Neural progenitor cell (in vitro differentiated cells): ENCODE measurements at regions not wholly inside any gene's neighbourhood (a gene's known extent, or its start where the extent isn't known, plus 50 kb on each side); places are given as distances from the start of the nearest gene placed in this dataset.

Source experiments
- DNase-seq: peaks from one replicate; pipeline ENCODE4 v3.0.0-alpha.2; 2016; ENCODE audit warnings: low spot score
- H2AFZ ChIP-seq: fragments of 200-600 bp; sonication (generic); replicated peaks from 2 replicates; pipeline ENCODE4 v1.6.1; 2016; ENCODE audit warnings: antibody characterized with exemption
- H3F3A ChIP-seq: fragments of 200-600 bp; sonication (generic); 2 replicates; pipeline ENCODE4 v1.6.1; 2016; ENCODE audit warnings: antibody characterized with exemption, low read depth
- H3K27ac ChIP-seq: fragments of 200-600 bp; sonication (generic); 2 replicates; pipeline ENCODE4 v1.5.1; 2016; ENCODE audit warnings: mild to moderate bottlenecking
- H3K27me3 ChIP-seq: fragments of 200-600 bp; sonication (generic); 2 replicates; pipeline ENCODE4 v1.6.1; 2016; ENCODE audit warnings: mild to moderate bottlenecking, moderate library complexity
- H3K36me3 ChIP-seq: fragments of 200-600 bp; sonication (generic); 2 replicates; pipeline ENCODE4 v1.5.1; 2016
- H3K4me1 ChIP-seq: fragments of 200-600 bp; sonication (generic); 2 replicates; pipeline ENCODE4 v1.6.1; 2016; ENCODE audit warnings: mixed run types
- H3K4me2 ChIP-seq: fragments of 200-600 bp; sonication (generic); 2 replicates; pipeline ENCODE4 v1.6.1; 2016
- H3K4me3 ChIP-seq: fragments of 200-600 bp; sonication (generic); 2 replicates; pipeline ENCODE4 v1.5.1; 2016
- H3K79me2 ChIP-seq: fragments of 200-600 bp; sonication (generic); 2 replicates; pipeline ENCODE4 v1.6.1; 2016; ENCODE audit warnings: low read depth
- H3K9ac ChIP-seq: fragments of 200-600 bp; sonication (generic); 2 replicates; pipeline ENCODE4 v1.6.1; 2016
- H3K9me3 ChIP-seq: fragments of 200-600 bp; sonication (generic); 2 replicates; pipeline ENCODE4 v1.5.1; 2016; ENCODE audit warnings: low read depth
- H4K20me1 ChIP-seq: fragments of 200-600 bp; sonication (generic); 2 replicates; pipeline ENCODE4 v1.6.1; 2016; ENCODE audit warnings: low read depth
- H3K27ac Mint-ChIP-seq: 3 replicates; pipeline ENCODE4 v1.8.0; 2021; ENCODE audit warnings: mixed read lengths
- H3K27me3 Mint-ChIP-seq: 2 replicates; pipeline ENCODE4 v1.8.0; 2022; ENCODE audit warnings: low read depth, mild to moderate bottlenecking, inconsistent platforms, moderate library complexity, mixed read lengths; ENCODE audit not compliant: insufficient read depth
- H3K36me3 Mint-ChIP-seq: 3 replicates; pipeline ENCODE4 v1.8.0; 2021; ENCODE audit warnings: mixed read lengths
- H3K4me1 Mint-ChIP-seq: 3 replicates; pipeline ENCODE4 v1.8.0; 2021; ENCODE audit warnings: mixed read lengths
- H3K4me3 Mint-ChIP-seq: 3 replicates; pipeline ENCODE4 v1.8.0; 2021; ENCODE audit warnings: mild to moderate bottlenecking, moderate library complexity, mixed read lengths
- H3K9me3 Mint-ChIP-seq: 3 replicates; pipeline ENCODE4 v1.8.0; 2020; ENCODE audit warnings: mixed read lengths
- CTCF ChIP-seq: fragments of 200-600 bp; sonication (generic); IDR thresholded peaks from 2 replicates; pipeline ENCODE4 v1.5.1; 2017; ENCODE audit warnings: antibody characterized with exemption, mild to moderate bottlenecking
- EZH2 ChIP-seq: fragments of 200-600 bp; sonication (generic); IDR thresholded peaks from 2 replicates; pipeline ENCODE4 v1.6.1; 2017; ENCODE audit warnings: antibody characterized with exemption, mild to moderate bottlenecking, moderate library complexity
- EZH2phosphoT487 ChIP-seq: fragments of 200-600 bp; sonication (generic); IDR thresholded peaks from 2 replicates; pipeline ENCODE4 v1.6.1; 2017; ENCODE audit warnings: antibody characterized with exemption

DNA sequence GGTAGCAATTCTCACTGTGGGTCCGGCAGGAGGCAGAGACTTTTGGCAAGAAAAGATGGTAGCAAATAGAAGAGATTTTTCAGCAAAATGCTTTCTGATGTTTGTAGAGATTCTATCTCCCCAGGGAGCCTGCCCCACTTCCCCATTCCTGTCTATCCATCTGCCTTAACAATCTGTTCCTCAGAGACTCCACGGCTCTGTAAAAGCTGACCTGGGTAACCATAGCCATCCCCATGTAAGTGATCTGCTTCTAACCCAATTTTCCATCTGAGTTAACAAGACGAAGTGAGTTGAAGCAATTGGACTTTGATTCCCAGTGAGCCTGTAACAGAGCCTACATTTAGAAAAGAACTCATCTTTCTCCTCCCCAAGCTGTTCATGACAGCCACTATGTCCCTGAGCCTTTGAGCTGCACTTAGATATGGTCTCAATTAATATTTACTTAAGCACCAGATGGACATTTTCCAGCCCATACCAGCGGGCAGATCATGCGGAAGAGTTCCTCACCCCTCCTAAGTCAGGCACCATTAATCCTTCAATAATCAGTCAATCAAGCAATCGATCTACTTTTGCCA is 896.1 kb downstream of the CCSER2 start:
- H3K27ac Mint-ChIP-seq, result no peak overlapping the region
- TF ChIP-seq EZH2phosphoT487 (no peak), CTCF (no peak), EZH2 (no peak)
- H3K27me3 Mint-ChIP-seq, result no peaks in the 10 kb centered on the region
- Histone ChIP-seq H3K4me1 (peaks cover 12% of the 10 kb centered on the region), H2AFZ (no peak overlapping the region), H3K9ac (no peak overlapping the region), H3F3A (no peaks in the 10 kb centered on the region), H4K20me1 (no peaks in the 10 kb centered on the region), H3K79me2 (no peaks in the 10 kb centered on the region), H3K4me3 (no peak overlapping the region), H3K9me3 (no peaks in the 10 kb centered on the region), H3K27ac (no peak overlapping the region), H3K36me3 (no peaks in the 10 kb centered on the region), H3K27me3 (no peaks in the 10 kb centered on the region), H3K4me2 (no peak overlapping the region)
- no peak for DNase-seq
- H3K4me3 Mint-ChIP-seq, result no peak overlapping the region
- no peaks in the 10 kb centered on the region for H3K36me3 Mint-ChIP-seq
- H3K9me3 Mint-ChIP-seq, result peaks cover 6% of the 10 kb centered on the region
- H3K4me1 Mint-ChIP-seq, result peaks cover 11% of the 10 kb centered on the region

DNA sequence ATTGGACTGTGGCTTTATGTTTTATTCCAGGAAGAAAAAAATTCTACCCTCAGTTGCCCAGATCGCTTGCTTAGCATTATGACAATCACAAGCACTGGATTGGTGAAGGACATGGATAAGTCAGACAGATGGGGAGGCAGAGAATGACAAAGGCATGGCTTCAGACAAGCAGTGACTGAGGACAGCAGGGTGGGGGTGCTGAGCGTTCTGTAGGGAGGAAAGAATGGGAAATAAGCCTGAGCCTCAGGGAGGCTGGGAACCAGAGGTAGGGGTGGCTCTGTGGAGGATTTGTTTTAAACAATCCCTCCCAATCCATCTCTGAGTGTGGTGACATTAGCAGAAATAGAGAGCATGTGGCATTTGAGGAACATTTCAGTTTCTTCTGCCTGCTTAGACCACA is 896.9 kb downstream of the CCSER2 start:
- Histone ChIP-seq H3K4me2 (no peak overlapping the region), H3K4me1 (peaks cover 12% of the 10 kb centered on the region), H3K27me3 (no peaks in the 10 kb centered on the region), H3K27ac (no peak overlapping the region), H3K4me3 (no peak overlapping the region), H3F3A (no peaks in the 10 kb centered on the region), H3K9ac (no peak overlapping the region), H3K36me3 (no peaks in the 10 kb centered on the region), H3K9me3 (no peaks in the 10 kb centered on the region), H2AFZ (no peak overlapping the region), H4K20me1 (no peaks in the 10 kb centered on the region), H3K79me2 (no peaks in the 10 kb centered on the region)
- no peak overlapping the region for H3K4me3 Mint-ChIP-seq
- no peaks in the 10 kb centered on the region for H3K27me3 Mint-ChIP-seq
- no peaks in the 10 kb centered on the region for H3K36me3 Mint-ChIP-seq
- peaks cover 11% of the 10 kb centered on the region for H3K4me1 Mint-ChIP-seq
- peaks cover 6% of the 10 kb centered on the region for H3K9me3 Mint-ChIP-seq
- peak overlapping the region; percentile 2 for H3K27ac Mint-ChIP-seq
- DNase-seq, result no peak
- TF ChIP-seq EZH2 (no peak), CTCF (no peak), EZH2phosphoT487 (no peak)

- H3K79me2 ChIP-seq, result no peaks in the 10 kb centered on the region
- Mint-ChIP-seq H3K9me3 (peaks cover 3% of the 10 kb centered on the region), H3K4me1 (peaks cover 11% of the 10 kb centered on the region), H3K27me3 (no peaks in the 10 kb centered on the region), H3K36me3 (no peaks in the 10 kb centered on the region), H3K27ac (no peak overlapping the region), H3K4me3 (no peak overlapping the region)
- no peak overlapping the region for H3K9ac ChIP-seq
- TF ChIP-seq EZH2phosphoT487 (no peak), EZH2 (no peak), CTCF (no peak)
- no peak overlapping the region for H3K27ac ChIP-seq
- no peak for DNase-seq
- H3K4me2 ChIP-seq, result no peak overlapping the region
- no peaks in the 10 kb centered on the region for H3K36me3 ChIP-seq
- H3K4me1 ChIP-seq, result peaks cover 12% of the 10 kb centered on the region
- no peaks in the 10 kb centered on the region for H3F3A ChIP-seq
- H2AFZ ChIP-seq, result no peak overlapping the region
- no peak overlapping the region for H3K4me3 ChIP-seq
- no peaks in the 10 kb centered on the region for H3K27me3 ChIP-seq
- H3K9me3 ChIP-seq, result no peaks in the 10 kb centered on the region
- H4K20me1 ChIP-seq, result no peaks in the 10 kb centered on the region
Observed at GRCh38 chr10:85226596-85226995, 898.2 kb downstream of the CCSER2 start.
